RWPE1 (cell line): ENCODE measurements at regions not wholly inside any gene's neighbourhood (a gene's known extent, or its start where the extent isn't known, plus 50 kb on each side); places are given as distances from the start of the nearest gene placed in this dataset.

Source experiments
- CTCF ChIA-PET: fragments of 350-600 bp; sonication (Branson Sonifier 250); formaldehyde crosslinking; extraction: SDS; loops from one replicate; lab custom pipeline; 2021; lab: Yijun Ruan, JAX
- POLR2A ChIA-PET: fragments of 400-600 bp; formaldehyde crosslinking; extraction: SDS; loops from one replicate; lab custom pipeline; 2020; ENCODE audit warnings: antibody characterized with exemption; ENCODE audit not compliant: low non-redundant PET; lab: Yijun Ruan, JAX
- DNase-seq: peaks from one replicate; pipeline ENCODE4 v3.0.0; 2012; ENCODE audit warnings: low spot score
- H3K27ac ChIP-seq: fragments of 450-650 bp; 2 replicates; pipeline ENCODE4 v1.5.1; 2017
- TF ChIP-seq, protein P1 (sequence below): fragments of 450-650 bp; conservative IDR thresholded peaks from 2 replicates; pipeline ENCODE4 v1.5.1; 2017; ENCODE audit warnings: low read depth, mild to moderate bottlenecking

DNA sequence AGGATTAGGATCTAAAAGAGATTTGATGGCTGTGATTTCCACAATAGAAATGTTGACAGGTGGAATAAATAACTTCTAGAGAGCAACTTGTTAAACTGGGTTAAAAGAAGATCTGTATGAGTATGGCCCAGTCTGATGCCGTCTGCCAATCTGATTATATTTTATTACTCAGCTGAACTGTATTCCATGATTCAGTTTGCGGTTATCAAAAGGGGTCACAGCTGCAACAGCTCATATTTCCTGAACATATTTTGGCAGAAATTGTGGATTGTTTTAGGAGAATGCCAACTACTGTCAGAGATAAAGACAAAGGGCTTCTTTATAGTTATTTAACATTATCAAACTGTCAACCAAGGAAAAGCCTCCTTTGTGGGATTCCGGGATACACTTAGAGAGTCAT lies 244.8 kb upstream of the MINDY3 start:
- TF ChIP-seq, protein P1, sequence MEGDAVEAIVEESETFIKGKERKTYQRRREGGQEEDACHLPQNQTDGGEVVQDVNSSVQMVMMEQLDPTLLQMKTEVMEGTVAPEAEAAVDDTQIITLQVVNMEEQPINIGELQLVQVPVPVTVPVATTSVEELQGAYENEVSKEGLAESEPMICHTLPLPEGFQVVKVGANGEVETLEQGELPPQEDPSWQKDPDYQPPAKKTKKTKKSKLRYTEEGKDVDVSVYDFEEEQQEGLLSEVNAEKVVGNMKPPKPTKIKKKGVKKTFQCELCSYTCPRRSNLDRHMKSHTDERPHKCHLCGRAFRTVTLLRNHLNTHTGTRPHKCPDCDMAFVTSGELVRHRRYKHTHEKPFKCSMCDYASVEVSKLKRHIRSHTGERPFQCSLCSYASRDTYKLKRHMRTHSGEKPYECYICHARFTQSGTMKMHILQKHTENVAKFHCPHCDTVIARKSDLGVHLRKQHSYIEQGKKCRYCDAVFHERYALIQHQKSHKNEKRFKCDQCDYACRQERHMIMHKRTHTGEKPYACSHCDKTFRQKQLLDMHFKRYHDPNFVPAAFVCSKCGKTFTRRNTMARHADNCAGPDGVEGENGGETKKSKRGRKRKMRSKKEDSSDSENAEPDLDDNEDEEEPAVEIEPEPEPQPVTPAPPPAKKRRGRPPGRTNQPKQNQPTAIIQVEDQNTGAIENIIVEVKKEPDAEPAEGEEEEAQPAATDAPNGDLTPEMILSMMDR, result no peak
- POLR2A ChIA-PET, result no interaction called here
- DNase-seq, result no peak
- no peak overlapping the region for H3K27ac ChIP-seq
- CTCF ChIA-PET, result interaction anchor here (0.6 kb wide), 1 partner anchor 1878 kb away, joined by 4 read pairs; no protein-coding TSS in a partner anchor

DNA sequence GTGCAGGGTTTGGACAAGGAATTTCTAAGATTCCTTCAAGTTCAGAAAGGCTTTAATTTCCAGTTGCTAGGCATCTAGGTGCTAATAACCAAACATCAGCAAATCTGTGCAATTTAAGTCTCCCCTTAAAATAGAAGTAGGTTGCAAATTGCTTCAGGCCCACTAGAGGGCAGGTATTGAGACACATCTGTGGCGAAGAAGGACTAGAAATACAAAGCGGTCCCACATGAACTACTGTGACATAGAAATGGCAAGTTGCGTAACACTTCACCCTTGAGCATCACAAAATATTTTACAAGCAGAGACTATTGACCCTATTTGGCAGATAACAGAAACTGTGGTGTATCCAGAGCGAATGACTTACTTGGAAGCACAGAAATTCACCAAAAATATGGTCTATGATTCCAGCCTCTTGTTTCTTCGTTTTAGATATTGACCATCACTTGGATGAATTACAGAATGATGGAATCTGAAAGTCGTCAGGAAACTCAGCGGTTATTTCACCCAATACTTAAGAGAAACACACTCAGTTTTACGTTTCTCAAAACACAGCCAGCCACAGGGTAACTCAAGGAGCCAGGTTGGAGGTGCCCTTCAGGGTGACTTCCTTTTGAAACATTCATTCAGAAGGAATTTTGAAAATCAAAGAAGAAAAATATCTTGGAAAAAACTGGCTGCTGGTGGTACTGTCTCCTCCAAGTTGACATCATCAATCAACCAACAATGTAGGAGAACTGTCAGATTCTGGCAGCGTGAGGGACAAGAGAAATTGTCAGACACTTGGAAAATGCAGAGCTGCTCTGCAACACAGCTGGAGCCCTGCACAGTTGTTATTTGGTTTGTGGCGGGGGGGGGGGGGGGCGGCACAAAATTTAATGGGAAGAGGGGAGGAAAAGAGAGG lies 256.3 kb upstream of the MINDY3 start:
- TF ChIP-seq, protein P1, result peak; percentile 26
- CTCF ChIA-PET, result interaction anchor here (0.8 kb wide), 1 partner anchor 619 kb away, joined by 7 read pairs; no protein-coding TSS in a partner anchor
- POLR2A ChIA-PET, result no interaction called here
- DNase-seq, result no peak
- no peak overlapping the region for H3K27ac ChIP-seq

DNA sequence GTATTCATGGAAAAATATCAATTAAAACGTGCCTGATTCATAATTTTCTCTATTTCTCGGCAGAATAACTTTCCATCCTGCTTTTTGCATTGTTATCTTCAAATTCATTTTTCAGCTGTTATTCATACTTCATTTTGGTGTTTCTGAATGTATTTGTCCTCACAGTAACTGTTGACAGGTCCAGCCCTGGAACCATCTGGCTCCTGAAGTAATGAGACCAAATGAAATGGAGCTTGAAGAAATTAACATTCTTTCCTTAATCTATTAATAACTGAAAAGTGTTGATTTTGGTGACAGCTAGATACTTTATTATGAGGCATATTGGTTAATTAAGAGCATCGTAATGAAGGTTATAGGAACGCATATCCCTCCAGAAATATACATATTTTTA lies 257.0 kb upstream of the MINDY3 start:
- CTCF ChIA-PET, result interaction anchor here (0.8 kb wide), 1 partner anchor 619 kb away, joined by 7 read pairs; no protein-coding TSS in a partner anchor
- POLR2A ChIA-PET, result no interaction called here
- TF ChIP-seq, protein P1, result no peak
- DNase-seq, result no peak
- H3K27ac ChIP-seq, result no peak overlapping the region

DNA sequence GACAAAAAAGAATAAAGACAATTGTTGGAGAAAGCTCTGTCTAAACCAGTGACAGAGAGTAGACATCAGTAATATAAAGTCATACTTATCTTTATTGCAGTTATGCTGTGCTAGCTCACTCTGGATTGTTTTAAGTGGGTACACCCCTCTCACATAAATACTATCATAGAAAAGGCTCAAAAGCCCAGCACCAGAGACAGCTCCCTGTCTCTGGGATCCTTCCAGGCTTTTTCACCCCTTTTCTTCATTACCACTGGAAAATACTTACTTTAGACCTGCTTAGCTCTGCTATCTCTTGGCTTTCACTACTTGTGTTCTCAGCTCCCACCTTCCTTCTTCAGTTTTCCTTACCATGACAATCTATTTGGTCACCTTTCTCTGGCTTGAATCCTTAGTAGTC lies 259.1 kb upstream of the MINDY3 start:
- CTCF ChIA-PET, result no interaction called here
- H3K27ac ChIP-seq, result no peak overlapping the region
- DNase-seq, result no peak
- POLR2A ChIA-PET, result no interaction called here
- TF ChIP-seq, protein P1, result no peak

DNA sequence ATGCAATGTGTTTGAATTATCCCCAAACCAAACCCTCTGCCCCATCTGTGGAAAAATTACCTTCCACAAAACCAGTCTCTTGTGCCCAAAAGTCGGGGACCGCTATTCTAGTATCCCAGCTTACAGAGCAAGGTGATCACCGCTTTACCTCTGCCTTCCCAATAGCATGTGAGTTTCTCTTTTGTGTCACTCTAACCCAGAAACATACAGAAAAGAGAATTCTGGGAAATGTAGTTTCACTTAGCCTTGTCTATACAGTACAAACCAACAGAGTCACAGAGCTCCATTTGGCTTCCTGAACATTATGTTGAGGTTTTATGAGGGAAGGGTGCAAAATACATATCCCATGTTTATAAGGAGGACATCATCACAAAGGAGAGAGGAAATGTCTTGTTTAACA lies 260.3 kb upstream of the MINDY3 start:
- TF ChIP-seq, protein P1, result no peak
- no peak overlapping the region for H3K27ac ChIP-seq
- DNase-seq, result no peak
- ChIA-PET CTCF (no interaction called here), POLR2A (no interaction called here)

DNA sequence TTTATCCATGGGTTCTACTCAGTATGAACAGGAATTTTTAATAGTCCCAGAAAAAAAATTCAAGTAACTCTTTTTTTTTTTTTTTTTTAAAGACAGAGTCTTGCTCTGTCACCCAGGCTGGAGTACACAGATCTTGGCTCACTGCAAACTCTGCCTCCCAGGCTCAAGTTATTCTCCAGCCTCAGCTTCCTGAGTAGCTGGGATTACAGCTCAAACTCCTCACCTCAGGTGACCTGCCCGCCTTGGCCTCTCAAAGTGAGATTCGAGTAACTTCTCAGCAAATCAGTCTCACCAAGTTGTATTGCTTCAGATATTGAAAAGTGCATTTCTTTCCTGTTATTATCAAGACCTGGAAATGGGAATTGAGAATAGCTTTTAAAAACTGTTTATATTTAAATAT lies 281.2 kb upstream of the MINDY3 start:
- TF ChIP-seq, protein P1, result no peak
- H3K27ac ChIP-seq, result no peak overlapping the region
- DNase-seq, result no peak
- POLR2A ChIA-PET, result no interaction called here
- CTCF ChIA-PET, result interaction anchor here (0.6 kb wide), 2 partner anchors 136 to 1829 kb away, joined by 3 read pairs; no protein-coding TSS in a partner anchor
